GM12878 (cell line): ENCODE measurements at regions not wholly inside any gene's neighbourhood (a gene's known extent, or its start where the extent isn't known, plus 50 kb on each side); places are given as distances from the start of the nearest gene placed in this dataset.

Experiments used
- ATAC-seq: fragments of 200-7000 bp; cut with Tn5 transposase; 3 replicates; pipeline ENCODE4 v1.9.1; 2020; ENCODE audit warnings: mild to moderate bottlenecking, moderate library complexity
- BruUV-seq: library from RNA; stranded (reverse); fragments of 400-500 nt; replicated peaks from 2 replicates; lab custom pipeline; 2021; lab: Mats Ljungman, UMichigan
- CTCF ChIA-PET: fragments of 300-600 bp; sonication (Branson Sonifier 250); formaldehyde crosslinking; extraction: SDS; loops from one replicate; lab custom pipeline; 2021; ENCODE audit warnings: inconsistent platforms; lab: Yijun Ruan, JAX
- POLR2A ChIA-PET: fragments of 350-600 bp; formaldehyde crosslinking; extraction: SDS; loops from one replicate; lab custom pipeline; 2021; ENCODE audit warnings: inconsistent platforms; lab: Charles Lee
- RAD21 ChIA-PET: fragments of 300-600 bp; sonication (Branson Sonifier 250); formaldehyde crosslinking; loops from one replicate; lab custom pipeline; 2023; ENCODE audit warnings: antibody characterized with exemption; ENCODE audit not compliant: unreplicated experiment; lab: Charles Lee
- SMC1A ChIA-PET: fragments of 300-600 bp; sonication (Branson Sonifier 250); formaldehyde crosslinking; loops from one replicate; lab custom pipeline; 2023; ENCODE audit not compliant: unreplicated experiment, uncharacterized antibody; lab: Charles Lee
- DNase-seq: peaks from one replicate; pipeline ENCODE4 v3.0.0-alpha.2; 2011; ENCODE audit warnings: low read depth, low spot score
- FAIRE-seq: peaks from 3 replicates; lab custom pipeline; 2011; peaks lifted over from hg19 to GRCh38; lab: Jason Lieb, UNC
- H2AFZ ChIP-seq: 2 replicates; pipeline ENCODE4 v1.6.0; 2011; ENCODE audit warnings: low read depth, low read length, control low read depth; ENCODE audit not compliant: control insufficient read depth
- H3K27ac ChIP-seq: 2 replicates; pipeline ENCODE4 v1.5.1; 2011; ENCODE audit warnings: control low read depth; ENCODE audit not compliant: control insufficient read depth, insufficient read depth
- H3K27me3 ChIP-seq, 2 experiments: replicated peaks in 1 of 2; 2 replicates each; pipeline versions ENCODE4 v1.6.0 to v1.6.1; 2011; ENCODE audit warnings: low read length in 1 of 2; ENCODE audit not compliant: control insufficient read depth in 2 of 2, insufficient read depth in 2 of 2
- H3K36me3 ChIP-seq, 2 experiments: 2 replicates each; pipeline ENCODE4 v1.5.1; 2011; ENCODE audit warnings: low read length in 1 of 2; ENCODE audit not compliant: control insufficient read depth in 2 of 2, insufficient read depth in 2 of 2
- H3K4me1 ChIP-seq: 2 replicates; pipeline ENCODE4 v1.6.1; 2011; ENCODE audit warnings: mild to moderate bottlenecking, low read length, moderate library complexity, mixed read lengths; ENCODE audit not compliant: control insufficient read depth, insufficient read depth
- H3K4me2 ChIP-seq: 2 replicates; pipeline ENCODE4 v1.6.0; 2011; ENCODE audit warnings: control low read depth; ENCODE audit not compliant: control insufficient read depth, insufficient read depth
- H3K4me3 ChIP-seq: fragments of 200-600 bp; sonication (generic); 2 replicates; pipeline ENCODE4 v1.5.1; 2016
- H3K79me2 ChIP-seq: 2 replicates; pipeline ENCODE4 v1.6.0; 2011; ENCODE audit warnings: low read length; ENCODE audit not compliant: control insufficient read depth, insufficient read depth
- H3K9ac ChIP-seq: 2 replicates; pipeline ENCODE4 v1.8.0; 2011; ENCODE audit warnings: low read length, control low read depth, mixed read lengths; ENCODE audit not compliant: control insufficient read depth, insufficient read depth
- H3K9me3 ChIP-seq: replicated peaks from 3 replicates; pipeline ENCODE4 v1.5.1; 2011; ENCODE audit warnings: mild to moderate bottlenecking, low read length; ENCODE audit not compliant: control insufficient read depth, insufficient read depth
- H4K20me1 ChIP-seq: 2 replicates; pipeline ENCODE4 v1.6.0; 2011; ENCODE audit not compliant: control insufficient read depth, insufficient read depth
- RFX5 ChIP-seq: IDR thresholded peaks from 2 replicates; pipeline ENCODE4 v1.6.1; 2011; ENCODE audit warnings: low read depth, low read length, improper control_type of control experiment
- WGBS: methylation state at CpG from one replicate; pipeline ENCODE4 v1.1.6; 2016; ENCODE audit warnings: low lambda C conversion rate; ENCODE audit not compliant: insufficient replicate concordance, insufficient coverage; ENCODE audit errors: missing lambda C conversion rate; 5-methylcytosine and 5-hydroxymethylcytosine counted together
- in situ Hi-C: fragments of 300-500 bp; cut with MboI; formaldehyde crosslinking; loops from 9 replicates; pipeline ENCODE4 v1.14.3; 2018; ENCODE audit warnings: mixed read lengths
- intact Hi-C: fragments of 100-400 bp; cut with micrococcal nuclease; formaldehyde crosslinking; loops from one replicate; pipeline ENCODE4 v1.14.2; 2022; ENCODE audit not compliant: unreplicated experiment
- TF ChIP-seq, protein P1 (sequence below): fragments of 450-650 bp; IDR thresholded peaks from 2 replicates; pipeline ENCODE4 v1.6.1; 2017; ENCODE audit warnings: antibody characterized with exemption, mild to moderate bottlenecking, moderate library complexity

GRCh38 chr5:4939042-4939781 lies 200.9 kb upstream of the ADAMTS16 start:
- no peak for ATAC-seq
- Histone ChIP-seq H3K9ac (no peak overlapping the region), H3K36me3 (no peaks in the 10 kb centered on the region), H3K27me3 (no peaks in the 10 kb centered on the region), H3K4me3 (no peak overlapping the region), H3K4me1 (no peaks in the 10 kb centered on the region), H3K4me2 (no peak overlapping the region), H3K9me3 (no peaks in the 10 kb centered on the region), H2AFZ (no peak overlapping the region), H3K27ac (no peak overlapping the region), H3K79me2 (no peaks in the 10 kb centered on the region), H4K20me1 (no peaks in the 10 kb centered on the region)
- WGBS = 50% methylated on average over 15 of the region's 15 CpGs
- in situ Hi-C loops = no loop called here
- no peak for DNase-seq
- SMC1A ChIA-PET = no interaction called here
- TF ChIP-seq, protein P1, sequence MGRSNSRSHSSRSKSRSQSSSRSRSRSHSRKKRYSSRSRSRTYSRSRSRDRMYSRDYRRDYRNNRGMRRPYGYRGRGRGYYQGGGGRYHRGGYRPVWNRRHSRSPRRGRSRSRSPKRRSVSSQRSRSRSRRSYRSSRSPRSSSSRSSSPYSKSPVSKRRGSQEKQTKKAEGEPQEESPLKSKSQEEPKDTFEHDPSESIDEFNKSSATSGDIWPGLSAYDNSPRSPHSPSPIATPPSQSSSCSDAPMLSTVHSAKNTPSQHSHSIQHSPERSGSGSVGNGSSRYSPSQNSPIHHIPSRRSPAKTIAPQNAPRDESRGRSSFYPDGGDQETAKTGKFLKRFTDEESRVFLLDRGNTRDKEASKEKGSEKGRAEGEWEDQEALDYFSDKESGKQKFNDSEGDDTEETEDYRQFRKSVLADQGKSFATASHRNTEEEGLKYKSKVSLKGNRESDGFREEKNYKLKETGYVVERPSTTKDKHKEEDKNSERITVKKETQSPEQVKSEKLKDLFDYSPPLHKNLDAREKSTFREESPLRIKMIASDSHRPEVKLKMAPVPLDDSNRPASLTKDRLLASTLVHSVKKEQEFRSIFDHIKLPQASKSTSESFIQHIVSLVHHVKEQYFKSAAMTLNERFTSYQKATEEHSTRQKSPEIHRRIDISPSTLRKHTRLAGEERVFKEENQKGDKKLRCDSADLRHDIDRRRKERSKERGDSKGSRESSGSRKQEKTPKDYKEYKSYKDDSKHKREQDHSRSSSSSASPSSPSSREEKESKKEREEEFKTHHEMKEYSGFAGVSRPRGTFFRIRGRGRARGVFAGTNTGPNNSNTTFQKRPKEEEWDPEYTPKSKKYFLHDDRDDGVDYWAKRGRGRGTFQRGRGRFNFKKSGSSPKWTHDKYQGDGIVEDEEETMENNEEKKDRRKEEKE = no peak
- no peak for TF ChIP-seq RFX5
- RAD21 ChIA-PET = no interaction called here
- intact Hi-C loops = no loop called here
- CTCF ChIA-PET = interaction anchor here (1.0 to 1.9 kb wide), 2 partner anchors 18 to 21 kb away, joined by 3 to 7 read pairs; no protein-coding TSS in a partner anchor
- BruUV-seq = no TSS peak
- no peak for FAIRE-seq
- POLR2A ChIA-PET = no interaction called here
